ENCODE measurements at regions not wholly inside any gene's neighbourhood (a gene's known extent, or its start where the extent isn't known, plus 50 kb on each side); places are given as distances from the start of the nearest gene placed in this dataset.

- no peak for DNase-seq (ENCODE audit: low read depth, low spot score)
- no peak for FAIRE-seq
- CTCF ChIA-PET, result interaction anchor here (3.0 kb wide), 1 partner anchor 11 kb away, joined by 12 read pairs; no protein-coding TSS in a partner anchor
- in situ Hi-C loops (cut with MboI), result no loop called here
- POLR2A ChIA-PET, result no interaction called here
- RAD21 ChIA-PET (ENCODE audit: unreplicated experiment), result no interaction called here
- Histone ChIP-seq H3K79me2 (ENCODE audit: control insufficient read depth, insufficient read depth, low read length) (no peaks in the 10 kb centered on the region), H3K36me3 (ENCODE audit: control insufficient read depth in 2 of 2, insufficient read depth in 2 of 2, low read length in 1 of 2) (no peaks in the 10 kb centered on the region), H3K9ac (ENCODE audit: control insufficient read depth, insufficient read depth, low read length) (no peak overlapping the region), H2AFZ (ENCODE audit: control insufficient read depth, low read depth, low read length) (no peak overlapping the region), H3K9me3 (replicated peaks; ENCODE audit: control insufficient read depth, insufficient read depth, low read length) (no peaks in the 10 kb centered on the region), H3K4me1 (ENCODE audit: control insufficient read depth, insufficient read depth, low read length) (no peaks in the 10 kb centered on the region), H3K4me3 (no peak overlapping the region), H4K20me1 (ENCODE audit: control insufficient read depth, insufficient read depth) (no peaks in the 10 kb centered on the region), H3K4me2 (ENCODE audit: control insufficient read depth, insufficient read depth) (no peak overlapping the region), H3K27me3 (replicated peaks in 1 of 2; ENCODE audit: control insufficient read depth in 2 of 2, insufficient read depth in 2 of 2, low read length in 1 of 2) (no peaks in the 10 kb centered on the region), H3K27ac (ENCODE audit: control insufficient read depth, insufficient read depth) (no peak overlapping the region)
- SMC1A ChIA-PET (ENCODE audit: uncharacterized antibody, unreplicated experiment), result interaction anchor here (1.3 kb wide), 1 partner anchor 11 kb away, joined by 3 read pairs; no protein-coding TSS in a partner anchor
- BruUV-seq (replicated peaks), result no TSS peak
- intact Hi-C loops (cut with micrococcal nuclease; ENCODE audit: unreplicated experiment), result no loop called here
- WGBS (ENCODE audit: insufficient coverage, insufficient replicate concordance, low lambda C conversion rate, missing lambda C conversion rate), result 3% methylated on average over 3 of the region's 3 CpGs
- no peak for ATAC-seq
- TF ChIP-seq HDAC6 (IDR thresholded peaks at IDR 0.05; ENCODE audit: unreplicated experiment) (no peak), CBX3 (IDR thresholded peaks at IDR 0.05; ENCODE audit: borderline replicate concordance, low read depth) (no peak), TCF12 (IDR thresholded peaks at IDR 0.05; ENCODE audit: low read depth, low read length) (no peak), ZBED1 (IDR thresholded peaks at IDR 0.05; ENCODE audit: borderline replicate concordance) (no peak), BCL3 (IDR thresholded peaks at IDR 0.05; ENCODE audit: borderline replicate concordance, insufficient read depth, low read depth, low read length, poor library complexity, severe bottlenecking) (no peak), CBFB (IDR thresholded peaks at IDR 0.05; ENCODE audit: low read depth) (no peak), PKNOX1 (IDR thresholded peaks at IDR 0.05) (no peak), ASH2L (IDR thresholded peaks at IDR 0.05; ENCODE audit: borderline replicate concordance, low read depth) (no peak)
Observed at GRCh38 chr1:242641461-242641860, 117.0 kb upstream of the PLD5 start.

All from GM12878 (cell line).